ENCODE measurements at regions not wholly inside any gene's neighbourhood (a gene's known extent, or its start where the extent isn't known, plus 50 kb on each side); places are given as distances from the start of the nearest gene placed in this dataset.

DNA sequence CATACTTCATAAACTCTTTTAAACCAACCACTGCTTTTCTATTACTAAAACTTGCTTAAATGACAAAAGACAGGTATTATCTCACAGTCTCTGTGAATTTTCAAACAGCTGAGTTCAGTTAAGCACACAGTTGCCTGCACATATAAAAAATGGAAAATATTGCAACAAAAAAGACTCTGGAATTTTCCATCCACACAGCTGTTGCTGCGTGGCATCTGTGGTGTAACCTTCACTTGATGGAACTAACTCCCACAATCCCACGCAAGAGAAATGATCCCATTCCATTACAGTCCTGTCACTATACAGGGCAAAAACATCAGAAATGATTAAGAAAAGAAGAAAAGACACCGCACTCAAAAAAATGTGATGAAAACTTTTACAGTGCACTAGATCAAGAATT lies 149.8 kb upstream of the TBL1X start:
- no peak for DNase-seq (ENCODE audit: low read depth in 3 of 3)

DNA sequence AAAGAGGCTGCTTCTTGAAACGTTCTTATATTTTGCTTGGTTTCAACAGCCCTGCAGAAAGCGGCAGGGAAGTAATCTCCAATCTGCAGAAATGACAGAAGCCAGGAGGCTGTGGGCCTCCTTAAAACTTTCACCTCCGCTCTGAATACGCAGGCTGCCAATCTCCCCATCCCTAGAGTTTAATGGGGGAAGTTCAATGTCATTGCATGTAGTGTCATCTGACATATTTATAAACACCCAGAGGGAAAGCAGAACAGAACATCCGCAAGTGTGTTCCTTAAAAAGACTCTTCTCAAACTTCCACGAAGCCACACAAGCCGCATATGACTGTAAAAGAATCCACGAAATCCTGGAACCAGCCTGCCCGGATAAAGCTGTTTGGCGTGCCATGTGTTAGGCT lies 148.8 kb upstream of the TBL1X start:
- no peak for DNase-seq (ENCODE audit: low read depth in 3 of 3)

DNA sequence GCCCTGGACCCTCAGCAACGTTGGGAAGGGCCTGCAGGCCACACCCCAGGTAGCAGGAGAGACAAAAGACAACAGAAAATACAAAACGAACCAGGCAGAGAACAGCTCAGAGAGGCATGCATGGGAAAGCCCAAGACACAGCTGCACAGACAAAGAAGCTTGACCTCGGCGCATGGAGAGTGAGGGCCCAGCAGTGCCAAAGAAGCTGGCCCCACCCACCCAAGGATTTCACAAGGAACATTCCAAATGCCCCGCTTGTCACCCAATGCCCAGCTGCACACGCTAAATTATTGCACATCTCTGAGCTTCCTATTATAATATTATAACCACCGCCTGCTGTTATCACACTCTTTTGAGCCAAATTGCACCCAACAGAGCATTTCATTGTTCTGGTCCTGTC lies 147.7 kb upstream of the TBL1X start:
- no peak for DNase-seq (ENCODE audit: low read depth in 3 of 3)

DNA sequence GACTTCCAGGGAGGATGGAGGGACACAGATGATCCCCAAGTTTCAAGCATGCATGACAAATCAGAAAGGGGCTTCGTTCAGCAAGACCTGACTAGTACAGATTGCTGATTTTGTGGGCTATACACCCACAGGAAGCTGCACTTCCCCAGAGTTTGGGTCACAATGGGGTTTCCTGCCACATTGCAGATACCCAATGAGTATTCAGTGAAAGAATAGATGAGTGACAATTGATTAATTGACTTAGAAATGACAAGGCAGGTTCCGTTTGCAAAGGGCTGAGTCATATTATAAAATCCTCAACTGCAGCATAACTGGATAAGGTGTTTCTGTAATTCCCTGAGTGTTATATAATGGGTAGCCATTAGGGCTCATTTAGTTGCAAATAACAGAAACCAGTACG lies 146.6 kb upstream of the TBL1X start:
- no peak for DNase-seq (ENCODE audit: low read depth in 3 of 3)

DNA sequence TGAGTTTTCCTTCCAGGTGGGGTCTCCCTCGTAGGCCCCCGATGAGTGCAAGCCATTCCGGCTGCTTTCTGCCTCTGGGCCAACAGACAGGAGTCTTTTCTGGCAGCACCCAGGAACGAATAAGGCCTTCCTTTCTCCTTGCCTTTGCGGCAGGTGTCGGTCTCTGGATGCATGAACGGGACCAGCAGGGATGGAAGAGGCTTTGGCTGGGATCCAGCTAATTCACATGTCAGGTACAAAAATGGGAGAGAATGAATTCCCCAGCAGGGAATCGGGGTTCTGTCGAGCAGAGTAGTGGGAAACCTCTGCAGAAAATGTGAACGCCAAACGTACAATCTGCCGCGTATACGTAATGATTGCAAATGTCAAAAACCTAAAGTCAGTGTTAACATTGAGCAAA lies 146.1 kb upstream of the TBL1X start:
- DNase-seq (ENCODE audit: low read depth in 3 of 3): no peak

DNA sequence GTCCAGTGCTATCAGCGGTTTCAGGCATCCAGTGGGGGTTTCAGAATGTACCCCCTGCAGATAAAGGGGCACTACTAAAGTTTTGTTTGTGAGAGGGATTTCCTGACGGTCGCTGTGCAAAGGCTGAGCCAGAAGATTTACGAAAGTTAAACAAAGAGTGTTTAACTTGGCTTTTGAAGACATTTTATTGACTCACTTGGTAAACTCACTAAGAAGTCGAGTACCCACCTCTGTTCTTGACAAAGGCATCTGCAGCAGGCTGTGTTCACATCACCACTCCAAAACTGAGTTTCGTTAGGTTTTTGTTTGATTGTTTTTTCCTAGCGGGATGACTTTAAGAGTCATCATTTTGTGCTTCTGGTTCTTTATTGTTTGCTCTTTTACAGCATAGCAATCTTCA lies 143.9 kb upstream of the TBL1X start:
- DNase-seq (ENCODE audit: low read depth in 3 of 3): no peak

DNA sequence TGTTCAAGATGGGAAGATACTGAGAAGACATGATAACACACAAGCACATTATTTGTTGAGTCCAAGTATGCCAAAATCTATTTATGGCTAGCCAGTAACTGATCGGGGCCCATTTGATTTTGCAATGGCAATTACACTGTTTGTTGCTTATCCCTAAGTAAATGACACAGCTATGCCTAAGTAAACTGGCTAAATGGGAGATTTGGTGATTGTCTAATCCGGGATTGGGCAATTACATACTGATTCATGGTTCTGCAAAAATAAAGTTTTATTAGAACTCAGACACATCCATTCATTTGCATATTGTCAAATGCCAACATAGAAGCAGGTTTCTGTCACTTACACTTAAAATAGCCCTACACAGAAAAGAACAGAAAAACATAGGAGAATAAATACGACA lies 140.2 kb upstream of the TBL1X start:
- no peak for DNase-seq (ENCODE audit: low read depth in 3 of 3)

DNA sequence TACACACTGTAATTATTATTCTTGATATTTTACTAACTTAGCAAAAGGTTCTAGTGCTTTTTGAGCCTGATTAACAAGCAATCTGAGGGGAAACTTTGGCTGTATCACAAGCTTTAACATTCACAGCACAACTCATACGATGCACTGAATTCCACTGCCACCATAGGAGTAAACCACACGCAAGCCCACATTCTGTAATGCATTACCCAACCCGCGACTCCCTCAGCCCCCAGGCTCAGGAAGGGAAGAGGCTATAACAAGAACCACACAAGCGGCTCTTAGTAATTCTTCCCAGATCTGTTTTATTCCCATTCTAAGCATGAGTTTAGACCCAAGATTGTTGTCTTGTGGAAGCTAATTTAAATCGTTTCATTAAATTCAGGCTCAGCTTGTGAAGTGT lies 138.5 kb upstream of the TBL1X start:
- no peak for DNase-seq (ENCODE audit: low read depth in 3 of 3)

DNA sequence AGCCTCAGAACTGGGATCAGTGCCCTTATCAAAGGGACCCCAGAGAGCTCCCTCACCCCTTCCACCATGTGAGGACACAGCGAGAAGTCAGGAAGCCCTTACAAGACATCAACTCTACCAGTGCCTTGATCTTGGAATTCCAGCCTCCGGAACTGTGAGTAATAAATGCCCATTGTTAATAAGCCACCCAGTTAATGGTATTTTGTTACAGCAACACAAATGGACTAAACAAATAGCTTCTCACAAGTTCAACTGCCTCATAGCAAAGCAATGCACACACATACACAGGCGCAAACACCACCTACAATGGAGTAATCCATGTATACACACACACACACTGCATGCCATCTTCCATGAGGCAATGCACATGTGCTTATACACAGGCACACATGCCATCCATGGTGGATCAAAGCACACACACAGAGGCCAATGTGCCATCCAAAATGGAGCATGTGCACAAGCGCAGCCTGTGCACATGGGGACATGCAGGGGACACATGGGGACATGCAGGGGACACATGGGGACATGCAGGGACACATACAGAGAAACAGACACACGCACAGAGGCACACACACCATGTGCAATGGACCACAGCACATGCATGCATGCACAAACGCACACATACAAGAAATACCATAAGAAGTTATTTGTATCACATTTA lies 137.6 kb upstream of the TBL1X start:
- no peak for DNase-seq (ENCODE audit: low read depth in 3 of 3)

DNA sequence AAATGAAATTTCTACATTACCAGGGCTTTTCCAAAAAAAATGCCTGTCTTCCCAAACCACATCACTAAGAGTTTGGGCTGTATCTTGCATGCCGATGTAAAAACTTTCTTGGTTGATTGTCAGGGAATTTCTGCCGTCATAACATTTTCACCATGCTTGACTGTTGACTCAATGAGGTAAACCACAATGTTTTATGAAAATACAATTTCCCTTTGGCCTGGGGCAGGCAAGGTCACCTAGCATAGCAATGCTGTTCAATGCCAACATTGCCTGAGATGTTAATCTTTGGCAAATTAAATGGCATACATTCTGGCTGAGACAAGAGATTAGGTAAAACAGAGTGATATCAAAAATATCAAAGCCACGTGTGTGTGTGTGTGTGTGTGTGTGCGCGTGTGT lies 137.1 kb upstream of the TBL1X start:
- no peak for DNase-seq (ENCODE audit: low read depth in 3 of 3)

DNA sequence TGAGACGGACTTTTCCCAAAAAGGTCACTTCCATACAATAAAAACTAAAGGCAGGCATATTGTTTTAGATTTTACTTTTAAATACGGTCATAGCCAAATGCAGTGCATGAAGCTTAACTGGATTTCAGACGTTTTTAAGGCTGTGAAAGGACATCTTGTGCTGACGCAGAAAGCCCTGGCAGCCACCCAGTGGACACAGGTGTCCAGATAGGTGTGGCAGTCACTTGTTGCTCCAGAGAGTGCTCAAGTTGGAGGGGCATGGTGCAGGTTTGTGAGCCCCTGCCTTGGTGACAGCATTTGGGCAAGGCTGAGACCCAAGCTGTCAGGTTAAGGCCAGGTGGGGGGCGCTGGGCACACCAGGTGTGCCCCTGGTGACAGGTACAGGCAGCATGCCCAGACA lies 135.8 kb upstream of the TBL1X start:
- no peak for DNase-seq (ENCODE audit: low read depth in 3 of 3)

DNA sequence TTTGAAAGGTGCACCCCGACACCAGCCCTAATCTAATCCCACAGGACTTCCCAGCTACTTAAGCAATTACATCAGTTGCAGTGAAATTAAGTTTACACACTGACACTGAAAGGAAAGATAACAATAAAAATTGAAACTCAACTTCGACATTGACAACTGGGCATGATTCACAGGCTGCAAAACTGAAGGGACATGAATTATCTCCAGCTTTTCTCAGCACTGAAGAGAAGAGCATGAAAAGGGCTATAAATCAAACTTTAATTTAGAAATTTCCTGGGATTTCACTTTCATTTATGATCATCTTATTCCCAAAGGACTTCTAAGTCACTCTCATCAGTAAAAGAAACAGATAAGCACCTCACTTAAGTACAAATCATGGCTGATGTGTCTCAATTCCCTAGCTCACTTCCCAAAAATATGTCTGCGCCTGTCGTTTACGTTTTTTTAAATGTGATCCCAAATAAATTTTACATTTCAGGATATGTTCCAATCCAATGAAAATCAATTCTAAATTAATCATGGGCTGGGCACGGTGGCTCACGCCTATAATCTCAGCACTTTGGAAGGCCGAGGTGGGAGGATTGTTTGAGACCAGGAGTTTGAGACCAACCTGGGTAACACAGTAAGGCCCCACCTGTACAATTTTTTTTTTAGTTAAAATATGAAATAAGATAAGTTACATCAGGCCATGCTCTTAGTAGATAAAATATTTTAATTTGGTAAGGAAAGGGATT lies 134.4 kb upstream of the TBL1X start:
- DNase-seq (ENCODE audit: low read depth in 3 of 3): no peak

DNA sequence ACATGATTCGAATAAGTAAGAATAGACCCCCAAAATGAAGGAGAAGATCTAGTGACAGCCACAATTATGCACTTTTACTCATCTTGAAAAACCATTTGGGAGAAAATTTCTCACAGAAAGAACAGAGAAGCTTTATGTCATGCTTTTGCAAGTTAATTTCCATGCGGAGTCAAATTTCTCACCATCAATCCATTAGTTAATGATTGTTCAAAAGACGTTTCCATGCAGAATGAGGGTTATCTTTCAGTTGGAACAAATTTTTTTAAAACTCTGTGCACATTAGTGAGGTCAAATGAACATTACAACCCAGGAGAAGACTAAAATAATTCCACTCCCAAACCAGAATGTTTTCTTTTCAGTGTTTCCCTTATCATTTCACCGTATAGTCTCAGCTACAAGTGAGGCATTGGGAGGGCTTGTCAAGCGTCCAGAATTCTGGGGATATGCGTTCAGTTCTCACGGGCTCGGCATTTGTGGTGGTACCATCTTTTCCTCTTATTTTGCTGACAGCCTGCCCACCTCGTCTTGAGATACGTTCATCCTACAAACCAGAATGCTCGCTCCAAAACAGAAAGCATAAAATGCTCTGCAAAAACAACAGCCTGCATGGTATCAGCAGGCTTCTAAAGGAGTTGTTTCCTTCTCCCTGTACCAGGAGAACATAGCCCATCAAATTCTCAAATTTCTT lies 130.8 kb upstream of the TBL1X start:
- DNase-seq (ENCODE audit: low read depth in 3 of 3): no peak

DNA sequence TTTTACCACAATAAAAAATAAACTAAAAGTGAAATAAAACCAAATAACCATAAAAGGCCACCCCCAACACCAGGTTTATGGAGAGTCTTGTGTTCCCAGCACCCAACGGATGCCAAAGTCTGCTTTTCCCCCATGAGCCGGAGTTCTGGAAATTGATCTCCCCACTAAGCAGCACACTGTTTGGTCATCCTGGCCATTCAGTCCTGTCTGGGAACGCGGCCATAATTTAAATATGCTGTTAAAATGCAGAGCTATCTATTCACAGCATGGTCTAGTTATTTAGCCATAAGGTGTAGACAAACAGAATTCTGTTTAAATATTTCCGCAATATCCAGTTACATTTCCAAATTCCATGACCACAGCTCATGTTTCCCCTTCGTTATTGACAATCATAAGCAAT lies 129.6 kb upstream of the TBL1X start:
- DNase-seq (ENCODE audit: low read depth in 3 of 3): no peak

DNA sequence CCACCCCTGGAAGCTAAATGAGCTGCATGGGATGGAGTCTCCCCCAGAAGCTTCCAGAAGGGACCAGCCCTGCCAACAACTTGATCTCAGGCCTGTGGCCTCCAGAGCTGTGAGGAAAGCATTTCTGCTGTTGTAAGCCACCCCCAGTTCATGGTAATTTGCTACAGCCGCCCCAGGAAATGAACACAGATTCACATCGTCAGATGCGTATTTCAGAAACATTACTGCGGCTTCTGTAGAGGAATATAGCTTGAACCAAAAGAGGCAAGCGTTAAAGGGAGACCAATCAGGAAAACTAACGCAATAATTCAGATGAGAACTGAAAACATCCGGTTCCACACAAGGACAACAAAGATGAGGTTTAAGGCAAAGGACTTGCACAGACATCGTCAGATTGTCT lies 128.4 kb upstream of the TBL1X start:
- DNase-seq (ENCODE audit: low read depth in 3 of 3): no peak

DNA sequence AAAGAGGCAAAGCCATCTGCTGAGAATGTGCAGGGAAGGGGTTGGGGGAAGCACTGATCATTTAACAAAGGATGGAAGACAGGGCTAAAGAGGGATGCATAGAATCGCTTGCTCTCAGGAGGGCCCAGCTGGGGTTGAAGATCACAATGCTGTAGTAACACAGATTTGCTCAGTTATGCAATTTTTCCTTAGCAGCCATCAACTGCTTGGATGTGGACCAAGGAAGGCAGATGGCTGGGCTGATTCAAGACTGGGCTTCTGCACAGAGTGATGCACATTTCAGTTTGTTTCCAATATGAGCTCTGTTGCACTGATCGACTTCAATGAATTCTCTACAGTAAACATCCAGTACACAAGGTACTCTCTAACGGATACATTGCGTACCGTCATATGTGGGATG lies 127.8 kb upstream of the TBL1X start:
- DNase-seq (ENCODE audit: low read depth in 3 of 3): no peak

DNA sequence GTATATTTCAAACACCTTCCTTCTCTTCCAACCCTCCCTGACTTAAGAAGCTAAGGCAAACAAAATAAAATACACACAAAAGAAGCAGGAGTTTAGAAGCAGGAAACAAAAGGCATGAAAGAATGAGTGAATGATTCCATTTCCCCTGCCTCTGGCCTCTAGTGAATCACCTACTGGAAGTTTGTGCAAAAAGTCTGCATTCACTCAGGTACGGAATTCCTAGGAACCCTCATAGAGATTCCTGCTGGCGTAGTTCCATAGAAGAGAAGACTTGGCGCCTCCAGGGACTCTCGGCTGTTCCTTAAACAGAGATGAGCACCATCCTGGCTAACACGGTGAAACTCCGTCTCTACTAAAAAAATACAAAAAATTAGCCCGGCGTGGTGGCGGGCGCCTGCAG lies 125.9 kb upstream of the TBL1X start:
- no peak for DNase-seq (ENCODE audit: low read depth in 3 of 3)

DNA sequence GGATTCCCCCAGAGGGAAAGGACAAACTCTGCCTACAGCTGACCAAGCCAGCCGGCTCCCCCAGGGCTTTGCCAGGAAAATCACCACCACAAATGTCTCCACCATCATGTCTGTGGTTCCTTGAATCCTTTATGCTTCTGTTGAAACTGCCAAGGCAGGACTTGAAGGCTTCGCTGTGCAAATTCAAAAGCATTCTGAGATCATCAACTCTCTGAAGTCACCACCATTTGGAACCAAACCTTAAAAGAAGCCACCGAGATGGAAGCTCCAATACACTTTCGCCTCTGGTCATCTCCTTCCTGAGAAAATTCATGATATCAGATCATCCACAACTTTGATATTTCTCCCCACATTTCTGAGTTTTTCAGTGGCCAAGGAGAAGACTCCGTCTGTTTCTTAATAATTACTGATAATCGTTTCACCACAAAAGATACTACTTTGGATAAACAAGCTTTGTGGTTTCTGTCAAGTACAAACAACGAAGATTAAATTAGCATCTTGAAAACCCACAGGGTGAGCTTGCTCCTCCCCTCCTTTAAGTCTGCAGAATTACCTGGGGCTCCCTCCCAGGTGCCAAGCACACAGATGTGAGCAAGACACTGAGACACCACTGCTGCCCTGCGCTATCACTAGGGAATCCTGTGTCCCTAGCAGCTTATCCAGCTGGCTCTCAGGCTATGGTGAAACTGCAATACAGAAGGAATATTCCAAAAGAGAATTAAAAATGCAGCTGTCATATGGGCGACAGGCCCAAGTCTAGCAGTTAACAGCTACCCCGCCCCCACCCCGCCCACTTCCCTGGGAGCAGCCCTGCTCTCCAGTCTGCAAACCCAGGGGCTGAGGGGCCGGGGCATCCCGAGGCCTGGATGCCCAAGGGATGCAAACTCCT lies 125.0 kb upstream of the TBL1X start:
- no peak for DNase-seq (ENCODE audit: low read depth in 3 of 3)

DNA sequence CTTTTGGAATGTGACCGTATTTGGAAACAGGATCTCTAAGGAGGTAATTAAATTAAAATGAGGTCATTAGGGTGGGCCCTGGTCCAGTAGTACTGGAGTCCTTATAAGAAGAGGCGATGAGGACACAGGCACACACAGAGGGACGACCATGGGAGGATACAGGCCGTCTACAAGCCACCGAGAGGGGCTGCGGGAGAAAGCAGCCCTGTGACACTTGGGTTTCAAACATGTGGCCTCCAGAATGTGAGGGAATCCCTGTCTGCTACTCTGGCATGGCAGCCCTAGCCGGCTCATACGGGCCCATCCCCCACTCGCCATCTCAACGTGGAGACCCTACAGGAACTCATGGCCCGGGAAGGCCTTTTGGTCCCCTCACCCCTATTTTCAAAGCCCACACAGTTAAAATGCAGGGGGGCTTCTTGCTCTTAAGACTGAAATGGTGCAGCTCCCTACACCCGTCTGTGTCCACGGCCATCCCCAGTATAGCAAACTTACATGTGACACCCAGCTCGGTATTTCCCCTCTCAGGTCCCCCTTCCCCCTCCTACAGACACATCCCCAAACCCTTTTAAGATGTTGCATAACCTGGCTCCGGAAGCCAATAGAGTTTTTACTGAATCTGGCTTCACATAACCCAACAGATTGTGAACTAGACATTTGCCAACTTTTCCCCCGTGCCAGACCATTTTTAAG lies 124.1 kb upstream of the TBL1X start:
- DNase-seq (ENCODE audit: low read depth in 3 of 3): no peak

DNA sequence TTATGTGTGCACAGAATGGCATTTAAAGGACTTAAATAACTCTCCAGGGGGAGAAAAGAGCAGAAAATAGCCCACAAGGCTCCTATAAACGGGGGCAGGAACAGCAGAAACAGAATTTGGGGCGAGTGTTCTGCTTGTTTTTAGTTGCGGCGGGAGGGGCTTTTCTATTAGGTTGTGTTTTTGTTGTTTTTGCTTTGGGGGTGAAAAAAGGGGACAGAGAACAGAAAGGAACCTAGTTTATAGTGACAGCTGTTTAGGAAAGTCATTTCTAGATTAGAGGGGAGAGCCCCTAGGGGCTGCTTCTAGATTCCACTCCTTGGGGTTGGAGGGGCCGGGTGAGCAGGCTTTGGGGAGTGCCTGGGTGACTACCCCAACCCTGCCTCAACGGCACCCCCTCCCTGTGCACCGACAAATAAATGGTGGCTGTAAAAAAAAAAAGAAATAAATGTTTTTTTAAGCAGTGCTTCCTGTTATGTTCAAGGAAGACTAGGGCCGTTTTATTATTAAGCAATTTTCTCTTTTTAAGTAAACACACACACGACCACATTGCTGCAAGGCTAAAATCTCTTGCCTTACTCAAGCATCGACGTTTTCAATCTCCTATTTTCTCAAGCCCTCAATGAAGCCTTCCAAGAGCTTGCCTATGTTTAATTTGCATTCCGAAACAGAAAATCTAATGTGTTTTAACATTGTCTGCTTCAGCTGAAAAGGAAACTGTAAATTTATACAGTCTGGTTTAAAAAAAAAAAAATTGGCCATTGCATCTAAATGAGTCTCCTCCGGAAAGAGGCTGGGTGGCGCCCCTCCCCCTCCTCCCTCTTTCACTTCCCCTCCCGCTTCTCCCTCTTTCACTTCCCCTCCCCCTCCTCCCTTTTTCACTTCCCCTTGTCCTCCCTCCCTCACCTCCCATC lies 123.3 kb upstream of the TBL1X start:
- DNase-seq (ENCODE audit: low read depth in 3 of 3): peak in 1 of 3 donors; percentile 46
